GM13977 (cell line): ENCODE measurements at regions not wholly inside any gene's neighbourhood (a gene's known extent, or its start where the extent isn't known, plus 50 kb on each side); places are given as distances from the start of the nearest gene placed in this dataset.

Source experiments
- DNase-seq: peaks from one replicate; pipeline ENCODE4 v3.0.0; 2012; ENCODE audit warnings: low spot score
- in situ Hi-C: fragments of 300-500 bp; cut with MboI; formaldehyde crosslinking; loops from one replicate; pipeline ENCODE4 v1.12.0; 2022; ENCODE audit warnings: low sequenced_read_pairs, low pct_unique_long_range_greater_than_20kb, mixed read lengths, inconsistent platforms; ENCODE audit not compliant: unreplicated experiment
- TF ChIP-seq, protein P1 (sequence below): IDR thresholded peaks from 2 replicates; pipeline ENCODE4 v1.5.1; 2012; ENCODE audit warnings: mild to moderate bottlenecking, control low read depth; ENCODE audit not compliant: insufficient read depth; ENCODE audit errors: extremely low read depth, missing control alignments

DNA sequence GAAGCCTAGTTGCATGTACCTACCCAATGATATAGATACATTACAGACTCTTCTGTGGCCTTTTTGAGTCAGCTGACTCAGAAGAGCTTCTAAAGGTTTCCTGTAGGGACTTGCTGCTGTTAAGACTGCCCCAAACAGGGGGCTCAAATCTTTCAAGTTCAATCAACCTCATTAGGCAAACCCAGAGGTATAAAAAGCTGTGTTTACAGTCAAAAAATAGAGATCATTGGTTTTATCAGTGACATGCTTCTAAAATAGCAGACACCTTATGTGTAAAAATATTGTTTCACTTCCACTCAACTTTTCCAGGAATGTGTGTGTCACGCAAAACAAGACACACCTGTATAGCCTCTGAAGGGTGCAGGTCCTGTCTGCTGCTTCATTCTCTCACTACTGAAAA lies 624.3 kb upstream of the FANCL start:
- in situ Hi-C loops: no loop called here
- DNase-seq: no peak
- TF ChIP-seq, protein P1, sequence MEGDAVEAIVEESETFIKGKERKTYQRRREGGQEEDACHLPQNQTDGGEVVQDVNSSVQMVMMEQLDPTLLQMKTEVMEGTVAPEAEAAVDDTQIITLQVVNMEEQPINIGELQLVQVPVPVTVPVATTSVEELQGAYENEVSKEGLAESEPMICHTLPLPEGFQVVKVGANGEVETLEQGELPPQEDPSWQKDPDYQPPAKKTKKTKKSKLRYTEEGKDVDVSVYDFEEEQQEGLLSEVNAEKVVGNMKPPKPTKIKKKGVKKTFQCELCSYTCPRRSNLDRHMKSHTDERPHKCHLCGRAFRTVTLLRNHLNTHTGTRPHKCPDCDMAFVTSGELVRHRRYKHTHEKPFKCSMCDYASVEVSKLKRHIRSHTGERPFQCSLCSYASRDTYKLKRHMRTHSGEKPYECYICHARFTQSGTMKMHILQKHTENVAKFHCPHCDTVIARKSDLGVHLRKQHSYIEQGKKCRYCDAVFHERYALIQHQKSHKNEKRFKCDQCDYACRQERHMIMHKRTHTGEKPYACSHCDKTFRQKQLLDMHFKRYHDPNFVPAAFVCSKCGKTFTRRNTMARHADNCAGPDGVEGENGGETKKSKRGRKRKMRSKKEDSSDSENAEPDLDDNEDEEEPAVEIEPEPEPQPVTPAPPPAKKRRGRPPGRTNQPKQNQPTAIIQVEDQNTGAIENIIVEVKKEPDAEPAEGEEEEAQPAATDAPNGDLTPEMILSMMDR: no peak

DNA sequence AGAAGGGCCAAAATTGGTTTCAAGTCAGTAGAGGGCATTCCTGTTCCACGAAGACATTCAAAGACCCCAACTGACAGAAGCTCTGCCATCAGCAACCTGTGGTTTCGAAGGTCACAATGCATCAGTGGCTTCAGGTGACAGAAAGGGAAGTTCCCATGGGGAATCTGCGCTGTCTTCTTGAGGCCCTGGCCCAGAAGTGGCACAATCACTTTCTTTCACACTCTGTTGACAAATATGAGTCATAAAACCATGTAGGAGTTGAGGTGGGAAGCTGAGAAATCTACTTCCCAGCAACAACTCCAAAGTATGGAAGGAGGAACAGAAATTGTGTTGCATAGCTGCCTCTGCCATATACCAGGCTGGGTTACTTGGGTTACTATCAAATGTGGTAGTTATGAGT lies 621.1 kb upstream of the FANCL start:
- DNase-seq: no peak
- TF ChIP-seq, protein P1: no peak
- in situ Hi-C loops: no loop called here

DNA sequence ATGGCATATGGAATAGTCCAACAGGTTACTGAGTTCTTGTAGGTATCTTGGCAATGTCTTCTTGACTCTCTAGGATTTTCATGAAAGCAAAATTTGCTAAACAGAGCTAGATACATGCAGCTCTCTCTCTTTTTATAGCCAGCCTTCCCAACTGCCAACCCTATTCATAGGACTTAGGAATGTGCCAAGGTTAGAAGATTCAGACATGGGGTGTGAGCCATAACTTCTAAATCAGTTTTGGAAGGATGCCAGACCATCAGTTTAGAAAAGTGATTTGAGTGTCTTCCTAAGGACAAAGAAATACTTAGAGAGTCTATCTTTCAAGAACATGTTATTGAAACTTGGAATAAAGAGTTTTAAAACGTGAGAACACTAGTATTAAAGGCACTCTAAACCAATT lies 619.5 kb upstream of the FANCL start:
- DNase-seq: no peak
- TF ChIP-seq, protein P1: no peak
- in situ Hi-C loops: no loop called here

DNA sequence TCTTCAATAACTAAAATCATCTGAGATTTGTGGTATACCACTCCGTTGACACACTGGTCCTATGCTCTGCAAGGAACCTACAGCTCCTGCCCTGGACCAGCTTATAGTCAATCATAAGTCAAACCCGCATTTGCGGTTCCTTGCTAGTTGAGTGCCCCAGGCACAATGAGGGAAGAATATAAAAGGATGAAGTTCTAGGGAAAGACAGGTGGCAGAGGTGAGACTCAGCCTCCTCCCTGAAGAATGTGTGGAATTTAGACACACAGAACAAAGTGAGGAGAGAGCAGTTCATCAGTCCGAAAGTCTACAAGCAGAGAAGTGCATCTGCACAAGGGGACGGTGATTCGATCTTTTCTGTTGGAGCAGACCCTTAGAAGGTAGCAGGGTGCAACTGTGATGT lies 615.0 kb upstream of the FANCL start:
- TF ChIP-seq, protein P1: no peak
- in situ Hi-C loops: no loop called here
- DNase-seq: no peak

DNA sequence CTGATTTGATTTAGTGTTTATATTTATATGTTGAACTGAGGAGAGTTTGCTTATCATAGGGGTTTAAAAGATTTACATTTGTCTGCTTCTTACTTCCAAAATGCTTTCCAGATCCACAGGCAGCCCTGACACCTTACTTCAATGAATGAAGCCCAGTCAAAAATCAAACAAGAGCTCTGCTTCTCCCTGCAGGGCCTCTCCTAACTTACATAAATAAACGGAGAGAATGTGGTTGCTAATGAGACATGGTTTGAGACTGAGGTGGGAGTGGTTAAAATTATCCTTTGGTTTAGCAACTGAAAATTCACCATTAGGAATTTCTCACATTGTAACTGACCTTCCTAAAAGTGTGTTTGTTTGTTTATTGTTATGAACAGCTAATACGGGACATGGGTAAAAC lies 612.3 kb upstream of the FANCL start:
- DNase-seq: no peak
- TF ChIP-seq, protein P1: no peak
- in situ Hi-C loops: no loop called here

- in situ Hi-C loops: no loop called here
- TF ChIP-seq, protein P1: no peak
- DNase-seq: no peak
Measured at GRCh38 chr2:58852905-58853304, 611.8 kb upstream of the FANCL start.

DNA sequence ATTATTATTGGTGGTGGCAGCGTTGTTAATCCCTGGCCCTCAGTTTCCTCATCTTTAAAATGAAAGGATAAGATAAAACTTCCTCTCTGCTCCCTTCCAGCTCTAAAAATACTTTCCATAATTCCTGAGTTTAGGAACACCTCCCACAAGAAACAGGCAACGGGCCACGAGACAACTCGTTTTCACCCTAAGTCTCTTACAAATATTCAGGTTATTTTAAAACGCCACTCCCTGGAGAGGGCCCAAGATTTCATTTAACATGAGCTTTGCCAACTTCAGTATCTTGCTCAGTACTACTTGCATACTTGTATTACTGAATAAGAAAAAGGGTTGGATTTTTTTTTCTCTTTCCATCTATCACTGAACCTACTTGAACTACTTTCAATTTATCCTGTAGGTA lies 611.1 kb upstream of the FANCL start:
- no peak for DNase-seq
- TF ChIP-seq, protein P1: no peak
- in situ Hi-C loops: no loop called here
